Suppressor macrophage (primary cell): ENCODE measurements at regions not wholly inside any gene's neighbourhood (a gene's known extent, or its start where the extent isn't known, plus 50 kb on each side); places are given as distances from the start of the nearest gene placed in this dataset.
A peak's percentile ranks its signal among the peaks of the same experiment; 100 is the strongest.

Experiments used
- DNase-seq, 4 experiments: peaks; one replicate each; pipeline ENCODE4 v3.0.0-alpha.2; 2020 to 2022

GRCh38 chr4:152109531-152110509, 349.0 kb upstream of the GATB start:
- no peak for DNase-seq

DNA sequence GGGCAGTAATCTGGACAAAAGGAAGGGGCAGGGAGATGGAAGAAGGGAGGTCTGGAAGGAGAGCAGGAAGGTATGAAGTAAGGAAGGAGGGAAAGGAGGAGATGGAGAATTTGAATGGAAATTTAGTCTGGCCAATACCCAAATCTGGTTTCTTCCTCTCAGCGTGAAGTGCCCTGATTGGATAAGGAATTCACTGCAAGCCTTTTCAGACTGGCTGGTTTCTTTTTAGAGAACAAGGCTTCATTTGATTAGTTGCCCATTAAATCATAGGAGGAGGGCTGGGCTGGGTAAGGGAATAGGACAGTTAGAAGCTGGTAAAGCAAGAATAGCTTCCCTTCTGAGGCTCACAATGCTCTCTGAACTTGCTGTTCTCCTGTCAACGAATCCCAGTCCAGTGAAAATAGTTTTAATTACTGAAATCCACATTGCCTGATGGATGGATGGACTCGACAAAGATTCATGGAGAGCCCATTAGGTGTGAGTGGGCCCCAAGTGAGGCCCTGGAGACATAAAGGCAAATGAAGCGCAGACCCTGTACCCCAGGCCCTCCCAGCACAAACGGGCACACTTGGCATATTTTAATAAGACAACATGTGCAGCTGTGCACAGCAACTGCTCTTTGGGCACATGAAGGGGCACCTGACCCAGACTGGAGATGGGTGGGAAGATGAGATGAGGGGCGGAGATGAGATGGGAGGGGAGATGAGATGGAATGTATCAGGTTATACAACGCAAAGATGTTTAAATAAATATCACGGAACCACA, 347.1 kb upstream of the GATB start:
- DNase-seq, result no peak

GRCh38 chr4:152106781-152107321, 346.0 kb upstream of the GATB start:
- no peak for DNase-seq

GRCh38 chr4:152106113-152106763, 345.4 kb upstream of the GATB start:
- DNase-seq, result peak; percentile 81 to 91 (median 87)

GRCh38 chr4:152104901-152105357, 344.1 kb upstream of the GATB start:
- peak in 1 of 4 experiments; percentile 28 for DNase-seq

- no peak for DNase-seq
Measured at GRCh38 chr4:152104356-152104755, 343.5 kb upstream of the GATB start.

DNA sequence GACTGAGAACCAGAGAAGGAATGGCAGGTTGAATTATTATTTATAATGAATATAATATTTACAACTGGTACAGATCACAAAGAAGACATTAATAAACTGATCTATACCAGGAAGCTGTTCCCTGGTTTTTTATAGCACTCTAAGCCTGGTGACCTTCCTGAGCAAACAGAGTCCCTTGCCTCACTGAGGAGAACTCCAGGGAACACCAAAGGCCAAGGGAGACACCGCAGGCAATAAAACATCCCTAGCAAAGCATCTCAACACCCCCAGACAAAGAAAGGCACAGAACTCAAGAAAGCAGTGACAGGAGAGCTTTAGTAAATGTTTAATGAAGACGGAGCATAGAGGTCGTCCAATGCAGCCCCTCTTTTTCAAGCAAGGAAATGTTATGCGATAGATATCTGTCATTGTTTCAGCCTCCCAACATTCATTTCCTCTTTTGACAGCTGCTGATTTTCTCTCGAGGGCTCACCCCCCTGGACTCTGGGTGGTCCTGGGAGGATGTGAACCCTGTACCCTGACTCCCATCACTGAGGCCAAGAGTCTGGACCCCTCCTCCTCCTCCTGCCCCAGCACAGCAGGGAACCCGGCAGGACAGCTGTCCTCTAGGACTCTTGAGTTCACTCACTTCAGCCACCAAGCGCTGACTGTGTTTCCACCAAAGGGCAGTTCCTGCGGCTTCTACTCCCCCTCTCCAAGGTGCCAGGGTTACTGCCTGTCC, 342.5 kb upstream of the GATB start:
- no peak for DNase-seq

DNA sequence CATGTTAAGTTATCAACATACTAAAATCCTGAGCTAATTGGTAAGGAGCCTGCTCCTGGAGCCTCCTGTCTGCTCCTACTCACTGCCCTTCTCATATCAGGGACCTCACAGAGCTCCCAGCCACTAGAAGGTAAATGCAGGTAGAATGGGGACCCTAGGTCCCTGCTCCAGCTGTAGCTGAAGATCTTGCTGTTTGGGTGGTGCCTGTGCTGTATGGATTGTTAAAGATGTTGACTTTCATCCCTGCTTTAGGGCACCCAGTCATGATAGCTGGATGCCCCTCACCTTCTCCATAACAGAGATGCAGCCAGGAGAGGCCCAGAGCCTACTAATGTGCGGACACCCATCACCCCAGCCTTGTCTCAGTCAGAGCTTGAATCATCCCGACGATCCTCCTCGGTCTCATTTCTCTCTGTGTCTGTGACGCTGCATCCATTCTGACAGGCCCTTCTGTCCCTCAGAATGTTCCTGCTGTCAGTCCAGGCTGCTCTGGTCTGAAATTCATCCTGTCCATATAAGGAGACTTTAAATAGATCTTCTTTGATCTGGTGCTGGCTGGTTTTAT, 341.7 kb upstream of the GATB start:
- no peak for DNase-seq

GRCh38 chr4:152101556-152102435, 341.0 kb upstream of the GATB start:
- DNase-seq, result no peak

GRCh38 chr4:152100379-152101201, 339.8 kb upstream of the GATB start:
- DNase-seq, result peak in 3 of 4 experiments; percentile 25 to 38 (median 29)

DNA sequence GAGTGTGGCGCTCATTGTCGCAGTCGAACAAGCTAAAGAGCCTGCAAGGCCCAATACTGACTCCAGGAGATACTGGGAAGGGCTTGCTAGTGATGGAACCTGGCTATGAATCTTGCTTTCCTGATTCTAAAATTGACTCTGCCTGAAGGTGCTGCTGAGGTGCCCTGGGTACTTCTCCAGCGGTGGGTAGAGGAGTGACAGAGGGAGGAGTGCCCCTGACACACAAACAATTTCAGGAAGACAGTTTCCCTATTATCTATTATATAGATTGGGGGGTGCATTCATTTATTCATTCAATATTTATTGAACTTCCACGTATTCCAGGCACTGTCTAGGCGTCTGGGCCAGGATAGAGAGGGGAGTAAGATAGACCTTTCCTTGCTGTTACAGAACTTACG, 339.2 kb upstream of the GATB start:
- DNase-seq, result no peak

DNA sequence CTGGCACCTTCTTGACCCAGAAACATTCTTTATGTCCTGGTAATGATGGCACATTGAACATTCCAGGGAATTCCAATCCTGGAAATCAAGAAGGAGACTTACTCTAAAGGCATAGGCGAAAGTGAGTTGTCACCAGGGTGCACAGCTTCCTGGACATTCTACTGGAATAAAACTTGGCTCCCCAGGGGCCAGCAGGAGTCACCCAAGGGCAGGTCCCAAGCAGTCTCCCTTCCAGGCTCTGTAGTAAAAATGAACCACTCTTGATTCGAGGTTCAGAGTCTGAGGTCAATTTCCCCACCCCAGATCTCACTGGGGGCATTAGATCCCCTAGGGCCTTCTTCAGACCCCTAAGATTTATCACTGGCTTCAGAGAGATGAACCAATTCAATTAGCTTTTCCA, 338.7 kb upstream of the GATB start:
- DNase-seq, result no peak

- DNase-seq, result peak in 1 of 4 experiments; percentile 44
Measured at GRCh38 chr4:152099061-152099425, 338.2 kb upstream of the GATB start.

- no peak for DNase-seq
Measured at GRCh38 chr4:152098365-152099060, 337.7 kb upstream of the GATB start.

DNA sequence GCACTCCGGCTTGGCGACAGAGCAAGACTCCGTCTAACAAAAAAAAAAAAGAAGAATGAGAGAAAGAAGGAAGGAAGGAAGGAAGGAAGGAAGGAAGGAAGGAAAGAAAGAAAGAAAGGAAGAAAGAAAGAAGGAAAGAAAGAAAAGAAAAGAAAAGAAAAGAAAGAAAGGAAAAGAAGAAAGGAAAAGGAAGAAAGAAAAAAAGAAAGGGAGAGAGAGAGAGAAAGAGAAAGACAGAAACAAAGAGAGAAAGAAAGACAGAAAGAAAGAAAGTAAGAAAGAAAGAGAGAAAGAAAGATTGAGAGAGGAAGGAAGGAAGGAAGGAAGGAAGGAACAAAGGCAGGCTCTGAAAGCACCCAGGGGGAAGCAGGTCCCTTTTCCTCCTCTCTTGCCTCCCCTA, 336.6 kb upstream of the GATB start:
- no peak for DNase-seq

DNA sequence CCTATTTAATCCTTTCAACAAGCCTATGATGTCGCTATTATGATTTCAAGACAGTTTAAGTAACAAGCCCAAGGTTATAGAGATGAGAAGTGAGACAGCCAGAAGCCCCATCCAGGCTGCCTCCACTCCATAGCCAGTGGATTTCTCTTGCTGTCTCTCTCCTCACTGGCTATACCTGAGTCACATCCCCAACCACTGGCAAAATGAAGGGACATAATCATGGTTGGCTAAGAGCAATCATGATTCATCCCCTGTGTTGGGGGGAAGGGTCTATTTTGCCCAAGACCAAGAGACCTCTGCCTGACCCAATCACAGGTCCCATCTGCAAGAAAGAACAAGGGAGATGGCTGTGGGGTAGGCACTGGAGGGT, 334.9 kb upstream of the GATB start:
- DNase-seq, result no peak

GRCh38 chr4:152094970-152095700, 334.3 kb upstream of the GATB start:
- DNase-seq, result no peak

- no peak for DNase-seq
Measured at GRCh38 chr4:152091405-152091804, 330.6 kb upstream of the GATB start.
